Middle frontal gyrus (tissue), 1 donor: ENCODE measurements at regions not wholly inside any gene's neighbourhood (a gene's known extent, or its start where the extent isn't known, plus 50 kb on each side); places are given as distances from the start of the nearest gene placed in this dataset.

Experiments used
- DNase-seq: peaks from one replicate; pipeline ENCODE4 v3.0.0-alpha.2; 2015; ENCODE audit warnings: low spot score; ENCODE audit errors: extremely low spot score

GRCh38 chr7:46343802-46344201 is 422.7 kb upstream of the IGFBP3 start:
- DNase-seq: no peak

GRCh38 chr7:46322937-46323336 is 401.9 kb upstream of the IGFBP3 start:
- no peak for DNase-seq

GRCh38 chr7:46321556-46322205 is 400.6 kb upstream of the IGFBP3 start:
- DNase-seq: no peak

- no peak for DNase-seq
Observed at GRCh38 chr7:46320956-46321355, 399.9 kb upstream of the IGFBP3 start.

GRCh38 chr7:46319841-46320240 is 398.8 kb upstream of the IGFBP3 start:
- no peak for DNase-seq

GRCh38 chr7:46318276-46318675 is 397.2 kb upstream of the IGFBP3 start:
- no peak for DNase-seq

GRCh38 chr7:46317256-46317655 is 396.2 kb upstream of the IGFBP3 start:
- DNase-seq: no peak

GRCh38 chr7:46315891-46316290 is 394.8 kb upstream of the IGFBP3 start:
- DNase-seq: no peak

GRCh38 chr7:46301677-46302076 is 380.6 kb upstream of the IGFBP3 start:
- no peak for DNase-seq

GRCh38 chr7:46297515-46297914 is 376.4 kb upstream of the IGFBP3 start:
- DNase-seq: no peak

- no peak for DNase-seq
Observed at GRCh38 chr7:46296526-46296925, 375.5 kb upstream of the IGFBP3 start.

- no peak for DNase-seq
Observed at GRCh38 chr7:46294381-46294780, 373.3 kb upstream of the IGFBP3 start.

GRCh38 chr7:46292741-46293140 is 371.7 kb upstream of the IGFBP3 start:
- DNase-seq: no peak

- no peak for DNase-seq
Observed at GRCh38 chr7:46291601-46292150, 370.6 kb upstream of the IGFBP3 start.

GRCh38 chr7:46291050-46291438 is 370.0 kb upstream of the IGFBP3 start:
- no peak for DNase-seq

GRCh38 chr7:46290374-46291049 is 369.4 kb upstream of the IGFBP3 start:
- DNase-seq: no peak

- DNase-seq: no peak
Observed at GRCh38 chr7:46288861-46289260, 367.8 kb upstream of the IGFBP3 start.

- no peak for DNase-seq
Observed at GRCh38 chr7:46288010-46288409, 366.9 kb upstream of the IGFBP3 start.

GRCh38 chr7:46286957-46287356 is 365.9 kb upstream of the IGFBP3 start:
- no peak for DNase-seq

- DNase-seq: no peak
Observed at GRCh38 chr7:46286356-46286755, 365.3 kb upstream of the IGFBP3 start.

- DNase-seq: no peak
Observed at GRCh38 chr7:46285878-46286277, 364.8 kb upstream of the IGFBP3 start.

GRCh38 chr7:46283852-46284251 is 362.8 kb upstream of the IGFBP3 start:
- DNase-seq: no peak

GRCh38 chr7:46282155-46282554 is 361.1 kb upstream of the IGFBP3 start:
- no peak for DNase-seq
